ENCODE measurements at regions not wholly inside any gene's neighbourhood (a gene's known extent, or its start where the extent isn't known, plus 50 kb on each side); places are given as distances from the start of the nearest gene placed in this dataset.

DNA sequence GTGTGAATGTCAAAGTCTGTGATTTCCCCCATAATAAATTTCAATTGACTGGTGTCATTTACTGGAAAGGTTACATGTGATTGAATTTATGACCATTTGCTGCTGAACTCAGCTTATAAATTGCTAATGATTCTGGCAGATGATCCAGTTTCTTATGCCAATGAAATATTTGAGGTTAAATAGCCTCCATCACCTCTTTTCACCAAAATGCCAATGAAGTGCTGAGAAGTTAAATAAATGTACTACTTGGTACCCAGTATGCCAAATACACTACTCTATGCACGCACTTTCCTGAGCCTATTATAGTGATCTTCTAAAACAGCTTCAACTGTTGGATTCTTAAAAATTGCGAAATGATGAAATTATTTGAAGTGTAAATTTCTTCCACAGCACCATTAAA lies 741.4 kb downstream of the PLA2G4A start:
- no peak for TF ChIP-seq EZH2 (IDR thresholded peaks at IDR 0.05; ENCODE audit: low read depth)
- TF ChIP-seq, protein P1, sequence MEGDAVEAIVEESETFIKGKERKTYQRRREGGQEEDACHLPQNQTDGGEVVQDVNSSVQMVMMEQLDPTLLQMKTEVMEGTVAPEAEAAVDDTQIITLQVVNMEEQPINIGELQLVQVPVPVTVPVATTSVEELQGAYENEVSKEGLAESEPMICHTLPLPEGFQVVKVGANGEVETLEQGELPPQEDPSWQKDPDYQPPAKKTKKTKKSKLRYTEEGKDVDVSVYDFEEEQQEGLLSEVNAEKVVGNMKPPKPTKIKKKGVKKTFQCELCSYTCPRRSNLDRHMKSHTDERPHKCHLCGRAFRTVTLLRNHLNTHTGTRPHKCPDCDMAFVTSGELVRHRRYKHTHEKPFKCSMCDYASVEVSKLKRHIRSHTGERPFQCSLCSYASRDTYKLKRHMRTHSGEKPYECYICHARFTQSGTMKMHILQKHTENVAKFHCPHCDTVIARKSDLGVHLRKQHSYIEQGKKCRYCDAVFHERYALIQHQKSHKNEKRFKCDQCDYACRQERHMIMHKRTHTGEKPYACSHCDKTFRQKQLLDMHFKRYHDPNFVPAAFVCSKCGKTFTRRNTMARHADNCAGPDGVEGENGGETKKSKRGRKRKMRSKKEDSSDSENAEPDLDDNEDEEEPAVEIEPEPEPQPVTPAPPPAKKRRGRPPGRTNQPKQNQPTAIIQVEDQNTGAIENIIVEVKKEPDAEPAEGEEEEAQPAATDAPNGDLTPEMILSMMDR (conservative IDR thresholded peaks at IDR 0.05): no peak

All from PC-9 (cell line).